ENCODE measurements at regions not wholly inside any gene's neighbourhood (a gene's known extent, or its start where the extent isn't known, plus 50 kb on each side); places are given as distances from the start of the nearest gene placed in this dataset.

DNA sequence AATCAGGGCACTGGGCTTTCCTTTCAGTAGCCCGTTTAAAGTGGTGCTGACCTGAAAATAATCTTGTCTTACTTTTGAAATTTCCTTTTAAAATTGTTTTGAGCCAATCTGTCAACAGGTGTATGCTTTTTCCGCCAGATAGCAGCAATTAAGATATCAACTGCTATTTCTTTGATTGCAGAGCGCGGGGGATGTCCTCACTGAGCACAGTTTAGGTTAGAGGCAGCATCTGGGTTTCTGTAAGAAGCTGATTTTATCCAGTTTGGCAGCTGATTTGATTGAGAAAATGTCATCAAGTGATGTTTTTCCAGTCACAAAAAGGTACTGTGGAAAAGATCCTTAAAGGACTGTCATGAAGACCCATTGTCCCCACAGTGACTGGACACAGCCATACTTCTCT, 371.8 kb downstream of the ADAMTS20 start:
- Histone ChIP-seq H3K4me3 (ENCODE audit: low read length) (no peak overlapping the region), H3K27me3 (ENCODE audit: control insufficient read depth, insufficient read depth, low read length) (no peaks in the 10 kb centered on the region), H3K27ac (ENCODE audit: low read length) (no peak overlapping the region), H3K9me3 (ENCODE audit: control insufficient read depth, low read depth, low read length) (peaks cover 3% of the 10 kb centered on the region), H3K36me3 (ENCODE audit: control insufficient read depth, insufficient read depth, low read length) (no peaks in the 10 kb centered on the region), H3K4me1 (ENCODE audit: control insufficient read depth, insufficient read depth, low read length) (no peaks in the 10 kb centered on the region)
- no CpG with 5 or more reads among the region's 4 CpGs for WGBS (ENCODE audit: insufficient coverage, low lambda C conversion rate)
- no peak for DNase-seq

DNA sequence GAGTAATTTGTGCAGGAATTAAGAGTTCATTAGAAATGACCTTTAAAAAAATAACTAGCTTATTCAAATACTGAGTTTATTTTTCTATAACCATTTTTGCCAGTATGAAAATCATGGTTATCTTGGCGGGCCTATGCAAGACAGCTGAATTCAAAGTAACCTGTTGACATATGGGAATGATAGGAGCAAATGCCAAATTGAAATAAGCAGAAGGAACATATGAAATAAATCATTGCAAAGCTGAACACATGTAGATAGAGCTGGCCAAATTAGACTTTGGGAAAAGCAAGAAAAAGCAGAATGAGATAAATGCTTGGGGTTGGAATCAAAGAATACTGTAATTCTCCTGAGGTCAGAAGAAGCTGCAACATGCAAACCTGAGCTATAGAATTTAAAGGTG, 372.5 kb downstream of the ADAMTS20 start:
- Histone ChIP-seq H3K27ac (ENCODE audit: low read length) (no peak overlapping the region), H3K9me3 (ENCODE audit: control insufficient read depth, low read depth, low read length) (peaks cover 3% of the 10 kb centered on the region), H3K36me3 (ENCODE audit: control insufficient read depth, insufficient read depth, low read length) (no peaks in the 10 kb centered on the region), H3K27me3 (ENCODE audit: control insufficient read depth, insufficient read depth, low read length) (no peaks in the 10 kb centered on the region), H3K4me3 (ENCODE audit: low read length) (no peak overlapping the region), H3K4me1 (ENCODE audit: control insufficient read depth, insufficient read depth, low read length) (no peaks in the 10 kb centered on the region)
- WGBS (ENCODE audit: insufficient coverage, low lambda C conversion rate), result 89% methylated on average over 1 of the region's 1 CpG
- no peak for DNase-seq

DNA sequence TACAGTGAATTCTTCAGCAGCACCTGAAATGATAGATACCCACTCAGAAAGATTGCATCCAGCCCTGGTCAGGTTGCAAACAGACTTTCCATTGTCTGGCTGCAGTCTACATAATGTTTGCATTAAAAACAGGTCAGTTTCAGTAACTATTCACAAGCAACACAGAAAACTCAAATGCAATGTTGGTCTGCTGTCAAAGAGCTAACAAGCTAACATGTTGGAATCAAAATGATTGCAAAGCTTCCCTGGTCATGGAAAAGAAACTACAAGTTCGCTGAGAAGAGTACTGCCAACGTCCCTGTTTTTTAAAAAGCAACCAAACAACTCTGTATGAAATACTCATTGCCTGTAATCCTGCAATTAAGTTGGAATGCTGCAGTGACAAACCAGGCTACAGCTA, 374.7 kb downstream of the ADAMTS20 start:
- H3K4me1 ChIP-seq (ENCODE audit: control insufficient read depth, insufficient read depth, low read length), result no peaks in the 10 kb centered on the region
- DNase-seq, result no peak
- WGBS (ENCODE audit: insufficient coverage, low lambda C conversion rate), result no CpG with 5 or more reads among the region's 2 CpGs
- H3K36me3 ChIP-seq (ENCODE audit: control insufficient read depth, insufficient read depth, low read length), result no peaks in the 10 kb centered on the region
- H3K9me3 ChIP-seq (ENCODE audit: control insufficient read depth, low read depth, low read length), result peaks cover 3% of the 10 kb centered on the region
- H3K27me3 ChIP-seq (ENCODE audit: control insufficient read depth, insufficient read depth, low read length), result no peaks in the 10 kb centered on the region
- H3K4me3 ChIP-seq (ENCODE audit: low read length), result no peak overlapping the region
- H3K27ac ChIP-seq (ENCODE audit: low read length), result no peak overlapping the region

DNA sequence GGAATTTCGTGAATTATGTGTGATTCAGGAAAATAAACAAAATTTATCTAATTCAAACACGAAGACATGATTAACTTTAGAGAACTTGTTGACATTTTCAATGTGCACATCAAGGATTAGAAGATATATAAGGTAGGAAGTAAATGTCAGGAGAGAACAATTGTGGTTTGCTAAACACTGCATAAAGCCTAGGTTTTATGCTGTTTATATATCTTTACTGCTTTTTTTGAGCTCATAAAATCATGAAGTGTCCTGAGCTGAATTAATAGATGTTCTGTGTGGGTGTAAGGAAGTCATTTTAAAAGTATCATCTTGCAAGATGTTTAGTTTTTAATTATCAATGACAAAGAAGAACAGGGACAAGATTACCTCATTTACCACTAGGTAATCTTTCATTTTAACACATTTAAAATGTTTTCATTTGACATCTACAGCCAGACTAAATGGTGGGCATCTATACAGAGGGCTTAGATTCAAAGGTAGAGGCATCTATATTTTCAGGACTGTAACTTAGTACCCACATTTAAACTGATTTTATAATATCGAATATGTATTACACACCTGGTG, 382.8 kb downstream of the ADAMTS20 start:
- Histone ChIP-seq H3K27ac (ENCODE audit: low read length) (no peak overlapping the region), H3K4me1 (ENCODE audit: control insufficient read depth, insufficient read depth, low read length) (no peaks in the 10 kb centered on the region), H3K36me3 (ENCODE audit: control insufficient read depth, insufficient read depth, low read length) (no peaks in the 10 kb centered on the region), H3K27me3 (ENCODE audit: control insufficient read depth, insufficient read depth, low read length) (no peaks in the 10 kb centered on the region), H3K9me3 (ENCODE audit: control insufficient read depth, low read depth, low read length) (no peaks in the 10 kb centered on the region), H3K4me3 (ENCODE audit: low read length) (no peak overlapping the region)
- WGBS (ENCODE audit: insufficient coverage, low lambda C conversion rate), result 43% methylated on average over 3 of the region's 3 CpGs
- no peak for DNase-seq

DNA sequence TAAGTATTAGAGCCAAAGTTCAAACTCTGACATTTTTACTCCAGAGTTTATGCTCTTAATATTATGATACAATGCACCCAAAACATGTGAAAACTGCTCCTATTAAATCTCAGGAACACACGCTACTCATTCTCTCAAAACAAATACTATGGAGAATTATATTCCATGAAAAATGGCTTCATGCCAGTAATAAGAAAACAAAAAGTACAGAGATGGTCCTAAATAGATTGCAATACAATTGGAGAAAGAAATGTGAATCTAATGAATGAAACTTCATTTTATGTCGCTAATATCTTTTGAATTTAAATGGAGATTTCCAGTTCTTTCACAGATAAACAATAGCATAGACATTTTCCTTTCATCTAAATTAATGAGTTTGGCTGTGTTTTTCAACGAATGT, 384.3 kb downstream of the ADAMTS20 start:
- WGBS (ENCODE audit: insufficient coverage, low lambda C conversion rate), result 83% methylated on average over 2 of the region's 3 CpGs
- no peaks in the 10 kb centered on the region for H3K36me3 ChIP-seq (ENCODE audit: control insufficient read depth, insufficient read depth, low read length)
- no peaks in the 10 kb centered on the region for H3K9me3 ChIP-seq (ENCODE audit: control insufficient read depth, low read depth, low read length)
- no peaks in the 10 kb centered on the region for H3K4me1 ChIP-seq (ENCODE audit: control insufficient read depth, insufficient read depth, low read length)
- no peak overlapping the region for H3K27ac ChIP-seq (ENCODE audit: low read length)
- DNase-seq, result no peak
- H3K27me3 ChIP-seq (ENCODE audit: control insufficient read depth, insufficient read depth, low read length), result no peaks in the 10 kb centered on the region
- H3K4me3 ChIP-seq (ENCODE audit: low read length), result no peak overlapping the region

DNA sequence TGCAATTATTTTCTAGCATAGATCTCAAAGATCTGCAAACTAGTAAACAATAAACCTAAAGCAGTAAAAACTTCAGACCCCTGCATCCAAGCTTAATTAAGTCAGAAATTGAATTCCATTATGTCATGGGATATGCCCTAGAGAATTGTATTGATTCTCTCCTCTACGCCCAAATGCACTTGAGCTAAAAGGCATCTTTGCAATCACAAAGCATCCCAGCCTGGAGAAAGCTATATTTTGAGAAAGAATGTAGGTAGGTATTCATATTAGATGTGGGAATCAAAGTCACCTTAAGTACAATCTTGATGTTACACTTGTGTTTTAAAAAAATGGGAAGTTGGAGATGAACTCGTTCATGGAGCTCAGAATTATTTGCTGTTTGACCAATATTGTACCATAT, 386.7 kb downstream of the ADAMTS20 start:
- H3K9me3 ChIP-seq (ENCODE audit: control insufficient read depth, low read depth, low read length), result no peaks in the 10 kb centered on the region
- no CpG with 5 or more reads among the region's 2 CpGs for WGBS (ENCODE audit: insufficient coverage, low lambda C conversion rate)
- H3K36me3 ChIP-seq (ENCODE audit: control insufficient read depth, insufficient read depth, low read length), result no peaks in the 10 kb centered on the region
- no peaks in the 10 kb centered on the region for H3K4me1 ChIP-seq (ENCODE audit: control insufficient read depth, insufficient read depth, low read length)
- no peak overlapping the region for H3K27ac ChIP-seq (ENCODE audit: low read length)
- no peak overlapping the region for H3K4me3 ChIP-seq (ENCODE audit: low read length)
- H3K27me3 ChIP-seq (ENCODE audit: control insufficient read depth, insufficient read depth, low read length), result no peaks in the 10 kb centered on the region
- DNase-seq, result no peak

DNA sequence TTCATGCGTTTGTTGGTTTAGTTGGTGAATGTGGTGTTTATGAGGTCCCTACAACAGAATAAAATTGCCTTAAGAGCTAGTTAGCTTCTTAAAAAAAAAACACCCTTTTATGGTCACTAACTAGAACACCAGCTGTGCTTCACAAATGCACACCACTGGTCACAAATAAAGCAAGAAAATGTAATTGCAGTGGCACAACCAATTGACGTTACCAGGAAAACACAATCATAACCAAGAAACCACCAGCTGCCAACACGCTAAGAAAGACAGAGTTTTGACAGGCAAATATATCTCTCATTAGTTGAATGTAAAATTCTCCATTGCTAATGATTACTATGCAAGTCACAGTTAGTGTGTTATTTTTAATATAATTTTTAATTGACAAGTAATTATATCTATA, 389.9 kb downstream of the ADAMTS20 start:
- no peaks in the 10 kb centered on the region for H3K27me3 ChIP-seq (ENCODE audit: control insufficient read depth, insufficient read depth, low read length)
- no peak for DNase-seq
- H3K9me3 ChIP-seq (ENCODE audit: control insufficient read depth, low read depth, low read length), result no peaks in the 10 kb centered on the region
- no peak overlapping the region for H3K4me3 ChIP-seq (ENCODE audit: low read length)
- no peaks in the 10 kb centered on the region for H3K4me1 ChIP-seq (ENCODE audit: control insufficient read depth, insufficient read depth, low read length)
- WGBS (ENCODE audit: insufficient coverage, low lambda C conversion rate), result no CpG with 5 or more reads among the region's 3 CpGs
- H3K27ac ChIP-seq (ENCODE audit: low read length), result no peak overlapping the region
- H3K36me3 ChIP-seq (ENCODE audit: control insufficient read depth, insufficient read depth, low read length), result no peaks in the 10 kb centered on the region

DNA sequence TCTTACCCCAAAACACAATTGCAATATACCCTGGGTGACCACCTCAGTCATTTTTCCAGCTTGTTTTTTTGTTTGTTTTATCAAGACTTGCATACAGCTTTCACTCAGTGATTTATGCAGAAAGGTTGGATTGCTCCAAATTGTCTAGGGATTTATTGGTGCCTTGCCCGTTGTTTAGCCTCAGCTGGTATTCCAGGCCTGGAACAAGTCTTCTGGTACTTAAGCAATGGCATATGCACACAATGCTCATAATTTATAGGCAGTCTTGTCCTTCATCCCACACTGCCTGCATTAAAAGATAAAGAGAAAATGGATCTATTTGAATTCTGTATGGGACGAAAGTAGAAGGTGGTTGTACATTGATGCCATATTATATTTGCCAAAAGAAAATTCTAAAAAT, 392.5 kb downstream of the ADAMTS20 start:
- Histone ChIP-seq H3K4me1 (ENCODE audit: control insufficient read depth, insufficient read depth, low read length) (no peaks in the 10 kb centered on the region), H3K36me3 (ENCODE audit: control insufficient read depth, insufficient read depth, low read length) (no peaks in the 10 kb centered on the region), H3K4me3 (ENCODE audit: low read length) (no peak overlapping the region), H3K9me3 (ENCODE audit: control insufficient read depth, low read depth, low read length) (no peaks in the 10 kb centered on the region), H3K27me3 (ENCODE audit: control insufficient read depth, insufficient read depth, low read length) (no peaks in the 10 kb centered on the region), H3K27ac (ENCODE audit: low read length) (no peak overlapping the region)
- 100% methylated on average over 1 of the region's 2 CpGs for WGBS (ENCODE audit: insufficient coverage, low lambda C conversion rate)
- DNase-seq, result no peak

DNA sequence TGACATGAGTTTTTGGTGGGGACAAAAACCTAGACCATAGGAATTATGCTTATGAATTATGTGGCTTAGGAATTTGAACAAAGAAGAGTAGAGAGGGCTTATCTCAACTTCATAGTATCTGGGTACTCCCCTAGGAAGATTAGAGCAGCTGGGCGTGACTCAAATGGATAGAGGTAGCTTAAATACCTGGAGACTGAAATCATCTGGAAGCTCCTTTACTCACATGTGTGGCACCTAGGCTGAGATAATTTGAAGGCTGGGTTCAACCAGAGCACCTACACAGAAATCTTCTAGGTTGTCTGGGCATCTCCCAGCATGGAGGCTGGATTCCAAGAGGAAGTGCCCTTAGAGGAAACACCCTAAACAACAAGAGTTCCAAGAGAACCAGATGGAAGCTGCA, 393.9 kb downstream of the ADAMTS20 start:
- Histone ChIP-seq H3K4me3 (ENCODE audit: low read length) (no peak overlapping the region), H3K9me3 (ENCODE audit: control insufficient read depth, low read depth, low read length) (no peaks in the 10 kb centered on the region), H3K27me3 (ENCODE audit: control insufficient read depth, insufficient read depth, low read length) (no peaks in the 10 kb centered on the region), H3K36me3 (ENCODE audit: control insufficient read depth, insufficient read depth, low read length) (no peaks in the 10 kb centered on the region), H3K27ac (ENCODE audit: low read length) (no peak overlapping the region), H3K4me1 (ENCODE audit: control insufficient read depth, insufficient read depth, low read length) (no peaks in the 10 kb centered on the region)
- no CpG with 5 or more reads among the region's 1 CpG for WGBS (ENCODE audit: insufficient coverage, low lambda C conversion rate)
- no peak for DNase-seq

DNA sequence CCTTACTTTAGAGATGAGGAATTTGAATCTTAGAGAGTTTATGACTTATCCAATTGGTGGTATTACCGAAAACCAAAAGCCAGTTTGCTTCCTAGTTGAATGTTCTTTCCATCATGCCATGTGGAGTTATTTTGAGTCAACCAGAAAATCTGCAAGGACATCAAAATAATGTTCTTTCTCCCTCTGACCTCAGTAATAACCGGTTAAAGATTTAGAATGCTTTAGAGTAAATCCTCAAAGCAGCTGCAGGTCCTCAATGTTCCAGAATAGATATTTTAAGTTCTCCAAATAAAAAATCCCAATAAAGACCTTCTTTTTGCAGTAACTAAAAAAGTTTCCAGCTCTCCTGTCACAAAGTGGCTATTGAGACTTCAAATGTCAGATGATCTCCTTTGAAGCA, 396.6 kb downstream of the ADAMTS20 start:
- Histone ChIP-seq H3K4me3 (ENCODE audit: low read length) (no peak overlapping the region), H3K9me3 (ENCODE audit: control insufficient read depth, low read depth, low read length) (no peaks in the 10 kb centered on the region), H3K36me3 (ENCODE audit: control insufficient read depth, insufficient read depth, low read length) (no peaks in the 10 kb centered on the region), H3K4me1 (ENCODE audit: control insufficient read depth, insufficient read depth, low read length) (no peaks in the 10 kb centered on the region), H3K27me3 (ENCODE audit: control insufficient read depth, insufficient read depth, low read length) (no peaks in the 10 kb centered on the region), H3K27ac (ENCODE audit: low read length) (no peak overlapping the region)
- no CpG with 5 or more reads among the region's 2 CpGs for WGBS (ENCODE audit: insufficient coverage, low lambda C conversion rate)
- no peak for DNase-seq

DNA sequence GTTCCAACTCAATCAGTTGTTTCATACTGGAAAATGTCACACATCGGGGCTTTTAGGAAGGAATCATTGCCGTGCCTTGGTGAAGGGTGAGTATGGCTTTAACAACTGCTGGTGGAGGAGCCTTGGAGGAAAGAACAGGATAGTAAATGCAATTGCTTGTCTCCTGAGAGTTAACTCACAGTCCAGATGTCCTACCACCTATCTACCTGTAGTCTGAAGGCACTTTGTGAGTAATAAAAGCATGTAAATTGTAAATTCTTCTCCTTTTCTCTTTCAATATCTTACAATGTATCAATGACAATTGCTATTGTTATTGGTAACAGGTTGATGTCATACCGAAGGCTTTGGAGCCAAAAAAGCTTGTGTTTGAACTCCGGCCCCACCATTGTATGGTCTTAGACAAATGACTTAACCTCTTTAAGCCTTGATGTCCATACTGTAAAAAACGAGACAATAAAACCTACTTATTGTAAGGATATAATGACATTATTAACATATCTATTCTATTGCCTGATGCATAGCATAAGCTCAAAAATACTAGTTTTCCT, 397.4 kb downstream of the ADAMTS20 start:
- no peaks in the 10 kb centered on the region for H3K27me3 ChIP-seq (ENCODE audit: control insufficient read depth, insufficient read depth, low read length)
- no peak overlapping the region for H3K4me3 ChIP-seq (ENCODE audit: low read length)
- no peaks in the 10 kb centered on the region for H3K9me3 ChIP-seq (ENCODE audit: control insufficient read depth, low read depth, low read length)
- H3K36me3 ChIP-seq (ENCODE audit: control insufficient read depth, insufficient read depth, low read length), result no peaks in the 10 kb centered on the region
- no peaks in the 10 kb centered on the region for H3K4me1 ChIP-seq (ENCODE audit: control insufficient read depth, insufficient read depth, low read length)
- DNase-seq, result no peak
- no CpG with 5 or more reads among the region's 5 CpGs for WGBS (ENCODE audit: insufficient coverage, low lambda C conversion rate)
- no peak overlapping the region for H3K27ac ChIP-seq (ENCODE audit: low read length)

Measured in large intestine (tissue), 3 donors.